H9 (cell line): ENCODE measurements at regions not wholly inside any gene's neighbourhood (a gene's known extent, or its start where the extent isn't known, plus 50 kb on each side); places are given as distances from the start of the nearest gene placed in this dataset.

Source experiments
- DNase-seq: peaks from one replicate; pipeline ENCODE4 v3.0.0-alpha.2; 2017
- H2AFZ ChIP-seq: one replicate; pipeline ENCODE4 v1.6.1; 2013; ENCODE audit warnings: mild to moderate bottlenecking, low read length, control low read depth, moderate library complexity
- H2AK5ac ChIP-seq: 2 replicates; pipeline ENCODE4 v1.6.1; 2013; ENCODE audit warnings: low read length, control low read depth, mixed read lengths; ENCODE audit not compliant: insufficient read length
- H2BK120ac ChIP-seq: one replicate; pipeline ENCODE4 v1.6.1; 2013; ENCODE audit warnings: low read depth, mild to moderate bottlenecking, low read length, control low read depth, inconsistent platforms; ENCODE audit not compliant: poor library complexity, severe bottlenecking
- H2BK12ac ChIP-seq: 2 replicates; pipeline ENCODE4 v1.6.1; 2013; ENCODE audit warnings: low read length, control low read depth, mixed read lengths, low read depth; ENCODE audit not compliant: insufficient read length
- H2BK15ac ChIP-seq: 2 replicates; pipeline ENCODE4 v1.6.1; 2013; ENCODE audit warnings: low read depth, low read length, control low read depth
- H2BK20ac ChIP-seq: one replicate; pipeline ENCODE4 v1.6.1; 2013; ENCODE audit warnings: low read depth, mild to moderate bottlenecking, low read length, control low read depth, inconsistent platforms; ENCODE audit not compliant: poor library complexity, severe bottlenecking
- H2BK5ac ChIP-seq: 2 replicates; pipeline ENCODE4 v1.6.1; 2013; ENCODE audit warnings: low read length, control low read depth, mixed read lengths; ENCODE audit not compliant: insufficient read length
- H3K14ac ChIP-seq: 2 replicates; pipeline ENCODE4 v1.6.1; 2013; ENCODE audit warnings: low read length, control low read depth; ENCODE audit not compliant: insufficient read depth
- H3K18ac ChIP-seq: 2 replicates; pipeline ENCODE4 v1.6.1; 2013; ENCODE audit warnings: low read depth, mild to moderate bottlenecking, mixed read lengths, low read length, control low read depth; ENCODE audit not compliant: insufficient read length
- H3K23ac ChIP-seq: 2 replicates; pipeline ENCODE4 v1.6.1; 2013; ENCODE audit warnings: low read length, control low read depth, mixed read lengths, low read depth; ENCODE audit not compliant: insufficient read length
- H3K23me2 ChIP-seq: 2 replicates; pipeline ENCODE4 v1.6.1; 2013; ENCODE audit warnings: low read depth, mild to moderate bottlenecking, mixed read lengths, low read length, control low read depth; ENCODE audit not compliant: insufficient read length, poor library complexity, severe bottlenecking
- H3K27ac ChIP-seq: 2 replicates; pipeline ENCODE4 v1.5.1; 2013; ENCODE audit warnings: low read length, control low read depth, mixed read lengths, low read depth; ENCODE audit not compliant: insufficient read length
- H3K27me3 ChIP-seq: 2 replicates; pipeline ENCODE4 v1.6.1; 2013; ENCODE audit warnings: low read length, control low read depth, inconsistent platforms; ENCODE audit not compliant: insufficient read depth
- H3K4ac ChIP-seq: 2 replicates; pipeline ENCODE4 v1.6.1; 2013; ENCODE audit warnings: low read depth, mild to moderate bottlenecking, control low read depth, inconsistent platforms, low read length, moderate library complexity
- H3K4me1 ChIP-seq: 2 replicates; pipeline ENCODE4 v1.6.1; 2013; ENCODE audit warnings: low read length, control low read depth, inconsistent platforms; ENCODE audit not compliant: insufficient read depth
- H3K4me2 ChIP-seq: 2 replicates; pipeline ENCODE4 v1.6.1; 2013; ENCODE audit warnings: low read length, control low read depth, mixed read lengths; ENCODE audit not compliant: insufficient read length, insufficient read depth
- H3K56ac ChIP-seq: 2 replicates; pipeline ENCODE4 v1.6.1; 2013; ENCODE audit warnings: low read depth, mild to moderate bottlenecking, mixed read lengths, low read length, control low read depth; ENCODE audit not compliant: insufficient read length
- H3K79me1 ChIP-seq: 2 replicates; pipeline ENCODE4 v1.6.1; 2013; ENCODE audit warnings: low read depth, mild to moderate bottlenecking, moderate library complexity, low read length, control low read depth, inconsistent platforms; ENCODE audit not compliant: insufficient read depth, poor library complexity, severe bottlenecking
- H3K79me2 ChIP-seq: 2 replicates; pipeline ENCODE4 v1.6.1; 2013; ENCODE audit warnings: low read length, control low read depth, inconsistent platforms; ENCODE audit not compliant: insufficient read depth
- H3K9ac ChIP-seq: 2 replicates; pipeline ENCODE4 v1.6.1; 2013; ENCODE audit warnings: low read length, control low read depth, mixed read lengths; ENCODE audit not compliant: insufficient read length; ENCODE audit errors: extremely low read depth
- H3K9me3 ChIP-seq: one replicate; pipeline ENCODE4 v1.6.1; 2013; ENCODE audit warnings: low read depth, low read length, inconsistent platforms; ENCODE audit not compliant: control insufficient read depth
- H3T11ph ChIP-seq: one replicate; pipeline ENCODE4 v1.6.1; 2013; ENCODE audit warnings: mild to moderate bottlenecking, low read length, control low read depth, inconsistent platforms
- H4K20me1 ChIP-seq: one replicate; pipeline ENCODE4 v1.6.1; 2013; ENCODE audit not compliant: control insufficient read depth, insufficient read length, insufficient read depth
- H4K5ac ChIP-seq: 2 replicates; pipeline ENCODE4 v1.6.1; 2013; ENCODE audit warnings: low read depth, mild to moderate bottlenecking, mixed read lengths, low read length, control low read depth; ENCODE audit not compliant: insufficient read length
- H4K8ac ChIP-seq: replicated peaks from 2 replicates; pipeline ENCODE4 v1.6.1; 2013; ENCODE audit warnings: low read length, control low read depth, mixed read lengths, low read depth; ENCODE audit not compliant: insufficient read length
- H4K91ac ChIP-seq: 2 replicates; pipeline ENCODE4 v1.6.1; 2013; ENCODE audit warnings: low read depth, mild to moderate bottlenecking, moderate library complexity, mixed read lengths, low read length, control low read depth; ENCODE audit not compliant: insufficient read length
- H3K27ac Mint-ChIP-seq, 3 experiments: 2 replicates in 2 of 3; 3 replicates in 1 of 3; pipeline ENCODE4 v1.8.0; 2020 to 2021; ENCODE audit warnings: mixed read lengths in 3 of 3, mild to moderate bottlenecking in 1 of 3, moderate library complexity in 1 of 3
- H3K27me3 Mint-ChIP-seq: 2 replicates; pipeline ENCODE4 v1.8.0; 2021; ENCODE audit warnings: low read depth, mild to moderate bottlenecking, moderate library complexity, mixed read lengths
- H3K36me3 Mint-ChIP-seq, 3 experiments: 2 replicates in 2 of 3; 3 replicates in 1 of 3; pipeline ENCODE4 v1.8.0; 2020 to 2021; ENCODE audit warnings: low read depth in 3 of 3, mixed read lengths in 3 of 3; ENCODE audit not compliant: insufficient read depth in 1 of 3
- H3K4me1 Mint-ChIP-seq, 2 experiments: 2 replicates each; pipeline ENCODE4 v1.8.0; 2020; ENCODE audit warnings: mixed read lengths in 2 of 2
- H3K4me3 Mint-ChIP-seq, 2 experiments: 2 replicates in 1 of 2; 3 replicates in 1 of 2; pipeline ENCODE4 v1.8.0; 2020 to 2021; ENCODE audit warnings: mild to moderate bottlenecking in 2 of 2, mixed read lengths in 2 of 2, moderate library complexity in 1 of 2
- H3K9me3 Mint-ChIP-seq, 2 experiments: 2 replicates in 1 of 2; 3 replicates in 1 of 2; pipeline ENCODE4 v1.8.0; 2020; ENCODE audit warnings: mild to moderate bottlenecking in 2 of 2, mixed read lengths in 2 of 2, moderate library complexity in 1 of 2
- CTCF ChIP-seq: fragments of 200-600 bp; sonication (generic); conservative IDR thresholded peaks from 3 replicates; pipeline ENCODE4 v1.8.0; 2021; ENCODE audit warnings: antibody characterized with exemption, mild to moderate bottlenecking
- WGBS: extraction: QIAGEN DNeasy Blood & Tissue Kit; methylation state at CpG from one replicate; pipeline ENCODE4 v1.1.7; 2013; ENCODE audit warnings: missing lambda C conversion rate, low lambda C conversion rate, mixed read lengths; ENCODE audit not compliant: insufficient read length; ENCODE audit errors: extremely low coverage; 5-methylcytosine and 5-hydroxymethylcytosine counted together

GRCh38 chr20:52761867-52762266 is 210.3 kb upstream of the TSHZ2 start:
- Histone ChIP-seq H3K4ac (no peak overlapping the region), H4K91ac (no peak overlapping the region), H4K20me1 (no peaks in the 10 kb centered on the region), H3K79me2 (no peaks in the 10 kb centered on the region), H3K27ac (no peak overlapping the region), H3K23me2 (no peaks in the 10 kb centered on the region), H4K5ac (no peak overlapping the region), H2BK5ac (no peak overlapping the region), H3K56ac (no peak overlapping the region), H2BK12ac (no peak overlapping the region), H3K4me1 (no peaks in the 10 kb centered on the region), H2BK15ac (no peak overlapping the region), H2BK20ac (no peak overlapping the region), H3K9ac (no peak overlapping the region), H2AK5ac (no peak overlapping the region), H3T11ph (no peak overlapping the region), H3K4me2 (no peak overlapping the region), H3K9me3 (no peaks in the 10 kb centered on the region), H3K27me3 (no peaks in the 10 kb centered on the region), H3K79me1 (no peaks in the 10 kb centered on the region), H2AFZ (no peak overlapping the region), H2BK120ac (no peak overlapping the region), H4K8ac (no peak overlapping the region), H3K23ac (no peak overlapping the region), H3K14ac (no peak overlapping the region), H3K18ac (no peak overlapping the region)
- no peak for DNase-seq
- H3K27me3 Mint-ChIP-seq: peaks cover 2% of the 10 kb centered on the region
- TF ChIP-seq CTCF: no peak
- no peaks in the 10 kb centered on the region for H3K4me1 Mint-ChIP-seq
- no peak overlapping the region for H3K27ac Mint-ChIP-seq
- H3K4me3 Mint-ChIP-seq: no peak overlapping the region
- no peaks in the 10 kb centered on the region for H3K9me3 Mint-ChIP-seq
- no peaks in the 10 kb centered on the region for H3K36me3 Mint-ChIP-seq
- WGBS: no CpG with 5 or more reads among the region's 1 CpG
